ENCODE measurements at regions not wholly inside any gene's neighbourhood (a gene's known extent, or its start where the extent isn't known, plus 50 kb on each side); places are given as distances from the start of the nearest gene placed in this dataset.

DNA sequence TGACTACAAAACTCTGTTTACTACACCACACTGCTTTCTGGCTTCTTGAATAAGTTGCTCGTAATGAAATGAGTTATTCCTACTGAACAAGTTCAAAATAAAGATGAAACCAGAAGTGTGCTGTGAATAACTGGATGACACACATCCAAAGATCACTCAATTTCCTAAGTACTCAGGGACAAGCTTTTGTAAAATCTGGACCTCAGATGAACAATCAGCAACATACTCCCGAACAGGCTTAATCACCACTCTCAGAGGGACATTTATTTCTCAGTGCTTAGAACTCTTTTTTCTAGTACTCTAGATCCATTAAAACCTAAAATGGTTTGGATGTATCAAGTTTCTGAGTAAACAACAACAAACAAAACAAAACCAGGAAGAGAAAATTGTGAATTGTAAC is 61.5 kb upstream of the EXOC1L start:
- H4K20me1 ChIP-seq (ENCODE audit: insufficient read depth): no peaks in the 10 kb centered on the region
- H3K36me3 ChIP-seq (ENCODE audit: insufficient read depth, low read length): no peaks in the 10 kb centered on the region
- no peak overlapping the region for H3K27ac ChIP-seq (ENCODE audit: low read length)
- H3K9me3 ChIP-seq (ENCODE audit: low read length): no peaks in the 10 kb centered on the region
- TF ChIP-seq TAF1 (IDR thresholded peaks at IDR 0.05; ENCODE audit: low read depth) (no peak), SMC3 (conservative IDR thresholded peaks at IDR 0.05; ENCODE audit: poor library complexity) (no peak), MXI1 (conservative IDR thresholded peaks at IDR 0.05; ENCODE audit: poor library complexity, severe bottlenecking) (no peak), POLR2AphosphoS5 (IDR thresholded peaks at IDR 0.05) (no peak), EZH2 (IDR thresholded peaks at IDR 0.05; ENCODE audit: borderline replicate concordance, insufficient read depth, low read length, poor library complexity, severe bottlenecking) (no peak), CTCF (IDR thresholded peaks at IDR 0.05; ENCODE audit: poor library complexity, severe bottlenecking) (no peak), RAD21 (conservative IDR thresholded peaks at IDR 0.05) (no peak), EP300 (conservative IDR thresholded peaks at IDR 0.05; ENCODE audit: poor library complexity, severe bottlenecking) (no peak)
- TF ChIP-seq, protein P1, sequence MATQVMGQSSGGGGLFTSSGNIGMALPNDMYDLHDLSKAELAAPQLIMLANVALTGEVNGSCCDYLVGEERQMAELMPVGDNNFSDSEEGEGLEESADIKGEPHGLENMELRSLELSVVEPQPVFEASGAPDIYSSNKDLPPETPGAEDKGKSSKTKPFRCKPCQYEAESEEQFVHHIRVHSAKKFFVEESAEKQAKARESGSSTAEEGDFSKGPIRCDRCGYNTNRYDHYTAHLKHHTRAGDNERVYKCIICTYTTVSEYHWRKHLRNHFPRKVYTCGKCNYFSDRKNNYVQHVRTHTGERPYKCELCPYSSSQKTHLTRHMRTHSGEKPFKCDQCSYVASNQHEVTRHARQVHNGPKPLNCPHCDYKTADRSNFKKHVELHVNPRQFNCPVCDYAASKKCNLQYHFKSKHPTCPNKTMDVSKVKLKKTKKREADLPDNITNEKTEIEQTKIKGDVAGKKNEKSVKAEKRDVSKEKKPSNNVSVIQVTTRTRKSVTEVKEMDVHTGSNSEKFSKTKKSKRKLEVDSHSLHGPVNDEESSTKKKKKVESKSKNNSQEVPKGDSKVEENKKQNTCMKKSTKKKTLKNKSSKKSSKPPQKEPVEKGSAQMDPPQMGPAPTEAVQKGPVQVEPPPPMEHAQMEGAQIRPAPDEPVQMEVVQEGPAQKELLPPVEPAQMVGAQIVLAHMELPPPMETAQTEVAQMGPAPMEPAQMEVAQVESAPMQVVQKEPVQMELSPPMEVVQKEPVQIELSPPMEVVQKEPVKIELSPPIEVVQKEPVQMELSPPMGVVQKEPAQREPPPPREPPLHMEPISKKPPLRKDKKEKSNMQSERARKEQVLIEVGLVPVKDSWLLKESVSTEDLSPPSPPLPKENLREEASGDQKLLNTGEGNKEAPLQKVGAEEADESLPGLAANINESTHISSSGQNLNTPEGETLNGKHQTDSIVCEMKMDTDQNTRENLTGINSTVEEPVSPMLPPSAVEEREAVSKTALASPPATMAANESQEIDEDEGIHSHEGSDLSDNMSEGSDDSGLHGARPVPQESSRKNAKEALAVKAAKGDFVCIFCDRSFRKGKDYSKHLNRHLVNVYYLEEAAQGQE (IDR thresholded peaks at IDR 0.05; ENCODE audit: borderline replicate concordance): no peak
- H3K9ac ChIP-seq (ENCODE audit: low read length): no peak overlapping the region
- H3K9me2 ChIP-seq (ENCODE audit: insufficient read depth, low read length): no peaks in the 10 kb centered on the region
- no peak overlapping the region for H2AFZ ChIP-seq (ENCODE audit: low read depth, low read length)
- no peaks in the 10 kb centered on the region for H3K27me3 ChIP-seq (ENCODE audit: insufficient read depth, low read depth, low read length)
- H3K4me2 ChIP-seq (ENCODE audit: low read length): no peak overlapping the region
- no peaks in the 10 kb centered on the region for H3K79me2 ChIP-seq (replicated peaks; ENCODE audit: insufficient read depth, low read length)
- H3F3A ChIP-seq (ENCODE audit: insufficient read depth, low read length, poor library complexity, severe bottlenecking): no peaks in the 10 kb centered on the region
- H3K4me3 ChIP-seq (ENCODE audit: low read length): no peak overlapping the region

- Histone ChIP-seq H3K4me2 (ENCODE audit: low read length) (no peak overlapping the region), H3K4me3 (ENCODE audit: low read length) (no peak overlapping the region), H2AFZ (ENCODE audit: low read depth, low read length) (no peak overlapping the region), H3F3A (ENCODE audit: insufficient read depth, low read length, poor library complexity, severe bottlenecking) (no peaks in the 10 kb centered on the region), H4K20me1 (ENCODE audit: insufficient read depth) (no peaks in the 10 kb centered on the region), H3K27me3 (ENCODE audit: insufficient read depth, low read depth, low read length) (no peaks in the 10 kb centered on the region), H3K9me2 (ENCODE audit: insufficient read depth, low read length) (no peaks in the 10 kb centered on the region), H3K9ac (ENCODE audit: low read length) (no peak overlapping the region), H3K9me3 (ENCODE audit: low read length) (no peaks in the 10 kb centered on the region), H3K79me2 (replicated peaks; ENCODE audit: insufficient read depth, low read length) (no peaks in the 10 kb centered on the region), H3K36me3 (ENCODE audit: insufficient read depth, low read length) (no peaks in the 10 kb centered on the region), H3K27ac (ENCODE audit: low read length) (no peak overlapping the region)
- TF ChIP-seq MXI1 (conservative IDR thresholded peaks at IDR 0.05; ENCODE audit: poor library complexity, severe bottlenecking) (no peak), POLR2AphosphoS5 (IDR thresholded peaks at IDR 0.05) (no peak), RAD21 (conservative IDR thresholded peaks at IDR 0.05) (no peak), EZH2 (IDR thresholded peaks at IDR 0.05; ENCODE audit: borderline replicate concordance, insufficient read depth, low read length, poor library complexity, severe bottlenecking) (no peak), EP300 (conservative IDR thresholded peaks at IDR 0.05; ENCODE audit: poor library complexity, severe bottlenecking) (no peak), SMC3 (conservative IDR thresholded peaks at IDR 0.05; ENCODE audit: poor library complexity) (no peak), CTCF (IDR thresholded peaks at IDR 0.05; ENCODE audit: poor library complexity, severe bottlenecking) (no peak), TAF1 (IDR thresholded peaks at IDR 0.05; ENCODE audit: low read depth) (no peak)
- TF ChIP-seq, protein P1 (IDR thresholded peaks at IDR 0.05; ENCODE audit: borderline replicate concordance): no peak
Observed at GRCh38 chr4:55758570-55758969, 61.0 kb upstream of the EXOC1L start.

Measured in neural cell (in vitro differentiated cells).